Panc1 (cell line): ENCODE measurements at regions not wholly inside any gene's neighbourhood (a gene's known extent, or its start where the extent isn't known, plus 50 kb on each side); places are given as distances from the start of the nearest gene placed in this dataset.

Experiments
- ATAC-seq: fragments of 200-7000 bp; cut with Tn5 transposase; 2 replicates; pipeline ENCODE4 v1.9.1; 2020; ENCODE audit warnings: mild to moderate bottlenecking, moderate library complexity
- BruUV-seq: library from RNA; stranded (reverse); fragments of 400-500 nt; replicated peaks from 2 replicates; lab custom pipeline; 2021; lab: Mats Ljungman, UMichigan
- CTCF ChIA-PET: fragments of 300-600 bp; sonication (Branson Sonifier 250); formaldehyde crosslinking; loops from one replicate; lab custom pipeline; 2022; ENCODE audit warnings: antibody characterized with exemption; lab: Charles Lee
- POLR2A ChIA-PET: fragments of 300-600 bp; sonication (Branson Sonifier 250); formaldehyde crosslinking; loops from one replicate; lab custom pipeline; 2022; ENCODE audit warnings: antibody characterized with exemption; lab: Charles Lee
- DNase-seq: peaks from one replicate; pipeline ENCODE4 v3.0.0-alpha.2; 2010; ENCODE audit warnings: low read depth, low spot score
- H3K27ac ChIP-seq: 2 replicates; pipeline ENCODE4 v1.5.1; 2011; ENCODE audit warnings: mild to moderate bottlenecking, low read length, inconsistent platforms
- H3K27me3 ChIP-seq: fragments of 200-500 bp; sonication (Bioruptor generic); 2 replicates; pipeline ENCODE4 v1.6.0; 2014; ENCODE audit warnings: low read length, inconsistent platforms; ENCODE audit not compliant: control insufficient read depth, insufficient read depth
- H3K36me3 ChIP-seq: fragments of 200-500 bp; sonication (Bioruptor generic); 2 replicates; pipeline ENCODE4 v1.5.1; 2014; ENCODE audit warnings: inconsistent platforms, mild to moderate bottlenecking, low read length, moderate library complexity; ENCODE audit not compliant: control insufficient read depth, insufficient read depth
- H3K4me1 ChIP-seq: 2 replicates; pipeline ENCODE4 v1.5.1; 2011; ENCODE audit warnings: inconsistent platforms, mild to moderate bottlenecking, low read length, moderate library complexity; ENCODE audit not compliant: control insufficient read depth, insufficient read depth
- H3K4me3 ChIP-seq, 2 experiments: 2 replicates each; pipeline ENCODE4 v1.5.1; 2011 to 2012; ENCODE audit warnings: low read depth in 2 of 2, low read length in 2 of 2, mild to moderate bottlenecking in 2 of 2, inconsistent platforms in 1 of 2, moderate library complexity in 1 of 2
- H3K9me3 ChIP-seq: fragments of 200-500 bp; sonication (Bioruptor generic); 2 replicates; pipeline ENCODE4 v1.5.1; 2014; ENCODE audit warnings: low read depth, mild to moderate bottlenecking, inconsistent platforms, low read length, moderate library complexity; ENCODE audit not compliant: control insufficient read depth, insufficient read depth
- POLR2AphosphoS5 ChIP-seq: IDR thresholded peaks from 2 replicates; pipeline ENCODE4 v1.6.1; 2012; ENCODE audit warnings: mild to moderate bottlenecking, low read depth, low read length, moderate library complexity
- SIN3A ChIP-seq: IDR thresholded peaks from 2 replicates; pipeline ENCODE4 v1.6.1; 2012; ENCODE audit warnings: low read depth, mild to moderate bottlenecking, low read length, moderate library complexity, borderline replicate concordance; ENCODE audit not compliant: insufficient read depth
- TCF7L2 ChIP-seq: IDR thresholded peaks from 2 replicates; pipeline ENCODE4 v1.6.1; 2011; ENCODE audit warnings: mild to moderate bottlenecking, low read depth, low read length, inconsistent platforms
- in situ Hi-C: cut with HindIII; loops from 2 replicates; pipeline ENCODE4 v1.10.0; 2016; ENCODE audit warnings: low sequenced_read_pairs, low pct_unique_long_range_greater_than_20kb
- intact Hi-C: fragments of 100-400 bp; cut with micrococcal nuclease; formaldehyde crosslinking; loops from one replicate; pipeline ENCODE4 v1.10.0; 2022; ENCODE audit not compliant: unreplicated experiment
- TF ChIP-seq, protein P1 (sequence below), 2 experiments: IDR thresholded peaks; 2 replicates each; pipeline ENCODE4 v1.6.1; 2011 to 2012; ENCODE audit warnings: low read depth in 2 of 2, control low read depth in 1 of 2, low read length in 1 of 2, mild to moderate bottlenecking in 1 of 2, moderate library complexity in 1 of 2; ENCODE audit not compliant: insufficient read depth in 1 of 2
- TF ChIP-seq, protein P2 (sequence below): fragments of 450-650 bp; IDR thresholded peaks from 2 replicates; pipeline ENCODE4 v1.5.1; 2017; ENCODE audit warnings: mild to moderate bottlenecking

GRCh38 chr19:27925202-27925601 is 1287.7 kb downstream of the UQCRFS1 start:
- no TSS peak for BruUV-seq
- H3K27ac ChIP-seq, result no peak overlapping the region
- no peaks in the 10 kb centered on the region for H3K9me3 ChIP-seq
- no peak overlapping the region for H3K4me3 ChIP-seq
- CTCF ChIA-PET, result no interaction called here
- ATAC-seq (no peak), DNase-seq (no peak)
- in situ Hi-C loops (no loop called here), intact Hi-C loops (no loop called here)
- POLR2A ChIA-PET, result no interaction called here
- no peaks in the 10 kb centered on the region for H3K27me3 ChIP-seq
- TF ChIP-seq, protein P1, sequence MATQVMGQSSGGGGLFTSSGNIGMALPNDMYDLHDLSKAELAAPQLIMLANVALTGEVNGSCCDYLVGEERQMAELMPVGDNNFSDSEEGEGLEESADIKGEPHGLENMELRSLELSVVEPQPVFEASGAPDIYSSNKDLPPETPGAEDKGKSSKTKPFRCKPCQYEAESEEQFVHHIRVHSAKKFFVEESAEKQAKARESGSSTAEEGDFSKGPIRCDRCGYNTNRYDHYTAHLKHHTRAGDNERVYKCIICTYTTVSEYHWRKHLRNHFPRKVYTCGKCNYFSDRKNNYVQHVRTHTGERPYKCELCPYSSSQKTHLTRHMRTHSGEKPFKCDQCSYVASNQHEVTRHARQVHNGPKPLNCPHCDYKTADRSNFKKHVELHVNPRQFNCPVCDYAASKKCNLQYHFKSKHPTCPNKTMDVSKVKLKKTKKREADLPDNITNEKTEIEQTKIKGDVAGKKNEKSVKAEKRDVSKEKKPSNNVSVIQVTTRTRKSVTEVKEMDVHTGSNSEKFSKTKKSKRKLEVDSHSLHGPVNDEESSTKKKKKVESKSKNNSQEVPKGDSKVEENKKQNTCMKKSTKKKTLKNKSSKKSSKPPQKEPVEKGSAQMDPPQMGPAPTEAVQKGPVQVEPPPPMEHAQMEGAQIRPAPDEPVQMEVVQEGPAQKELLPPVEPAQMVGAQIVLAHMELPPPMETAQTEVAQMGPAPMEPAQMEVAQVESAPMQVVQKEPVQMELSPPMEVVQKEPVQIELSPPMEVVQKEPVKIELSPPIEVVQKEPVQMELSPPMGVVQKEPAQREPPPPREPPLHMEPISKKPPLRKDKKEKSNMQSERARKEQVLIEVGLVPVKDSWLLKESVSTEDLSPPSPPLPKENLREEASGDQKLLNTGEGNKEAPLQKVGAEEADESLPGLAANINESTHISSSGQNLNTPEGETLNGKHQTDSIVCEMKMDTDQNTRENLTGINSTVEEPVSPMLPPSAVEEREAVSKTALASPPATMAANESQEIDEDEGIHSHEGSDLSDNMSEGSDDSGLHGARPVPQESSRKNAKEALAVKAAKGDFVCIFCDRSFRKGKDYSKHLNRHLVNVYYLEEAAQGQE (IDR thresholded peaks at IDR 0.05; ENCODE audit: insufficient read depth in 1 of 2, low read depth in 2 of 2, low read length in 1 of 2), result no peak
- TF ChIP-seq, protein P2, sequence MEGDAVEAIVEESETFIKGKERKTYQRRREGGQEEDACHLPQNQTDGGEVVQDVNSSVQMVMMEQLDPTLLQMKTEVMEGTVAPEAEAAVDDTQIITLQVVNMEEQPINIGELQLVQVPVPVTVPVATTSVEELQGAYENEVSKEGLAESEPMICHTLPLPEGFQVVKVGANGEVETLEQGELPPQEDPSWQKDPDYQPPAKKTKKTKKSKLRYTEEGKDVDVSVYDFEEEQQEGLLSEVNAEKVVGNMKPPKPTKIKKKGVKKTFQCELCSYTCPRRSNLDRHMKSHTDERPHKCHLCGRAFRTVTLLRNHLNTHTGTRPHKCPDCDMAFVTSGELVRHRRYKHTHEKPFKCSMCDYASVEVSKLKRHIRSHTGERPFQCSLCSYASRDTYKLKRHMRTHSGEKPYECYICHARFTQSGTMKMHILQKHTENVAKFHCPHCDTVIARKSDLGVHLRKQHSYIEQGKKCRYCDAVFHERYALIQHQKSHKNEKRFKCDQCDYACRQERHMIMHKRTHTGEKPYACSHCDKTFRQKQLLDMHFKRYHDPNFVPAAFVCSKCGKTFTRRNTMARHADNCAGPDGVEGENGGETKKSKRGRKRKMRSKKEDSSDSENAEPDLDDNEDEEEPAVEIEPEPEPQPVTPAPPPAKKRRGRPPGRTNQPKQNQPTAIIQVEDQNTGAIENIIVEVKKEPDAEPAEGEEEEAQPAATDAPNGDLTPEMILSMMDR, result no peak
- no peak for TF ChIP-seq POLR2AphosphoS5
- TF ChIP-seq TCF7L2, result no peak
- TF ChIP-seq SIN3A, result no peak
- no peaks in the 10 kb centered on the region for H3K4me1 ChIP-seq
- no peaks in the 10 kb centered on the region for H3K36me3 ChIP-seq

- ATAC-seq (no peak), DNase-seq (no peak)
- Histone ChIP-seq H3K4me1 (no peaks in the 10 kb centered on the region), H3K27ac (no peak overlapping the region), H3K27me3 (no peaks in the 10 kb centered on the region), H3K9me3 (no peaks in the 10 kb centered on the region), H3K4me3 (no peak overlapping the region), H3K36me3 (no peaks in the 10 kb centered on the region)
- in situ Hi-C loops, result no loop called here
- no peak for TF ChIP-seq POLR2AphosphoS5
- TF ChIP-seq SIN3A, result no peak
- TF ChIP-seq TCF7L2, result no peak
- TF ChIP-seq, protein P1 (IDR thresholded peaks at IDR 0.05; ENCODE audit: insufficient read depth in 1 of 2, low read depth in 2 of 2, low read length in 1 of 2), result no peak
- TF ChIP-seq, protein P2, result no peak
- BruUV-seq, result no TSS peak
- CTCF ChIA-PET, result no interaction called here
- intact Hi-C loops, result no loop called here
- POLR2A ChIA-PET, result no interaction called here
Measured at GRCh38 chr19:27922970-27923369, 1290.0 kb downstream of the UQCRFS1 start.
